ENCODE measurements at regions not wholly inside any gene's neighbourhood (a gene's known extent, or its start where the extent isn't known, plus 50 kb on each side); places are given as distances from the start of the nearest gene placed in this dataset.

DNA sequence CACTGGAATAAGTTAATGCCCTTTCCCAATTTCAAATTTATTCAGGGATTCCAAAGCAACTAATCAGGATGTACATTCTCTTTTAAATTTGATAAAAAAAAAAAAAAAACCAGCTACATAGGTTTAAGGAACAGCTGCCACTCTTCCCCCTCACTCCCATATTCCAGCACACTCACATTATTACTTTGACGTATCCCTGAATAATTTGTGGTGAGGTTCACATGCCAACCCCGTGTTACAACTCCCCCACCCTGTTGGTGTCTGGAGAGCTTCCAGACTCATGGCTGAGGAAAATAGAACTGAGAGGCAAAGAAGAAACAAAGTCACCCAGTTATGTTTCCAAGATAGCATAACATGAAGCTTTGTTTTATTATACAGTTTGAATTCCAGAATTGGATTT is 300.5 kb upstream of the MME start:
- H3K9me3 Mint-ChIP-seq: no peaks in the 10 kb centered on the region

DNA sequence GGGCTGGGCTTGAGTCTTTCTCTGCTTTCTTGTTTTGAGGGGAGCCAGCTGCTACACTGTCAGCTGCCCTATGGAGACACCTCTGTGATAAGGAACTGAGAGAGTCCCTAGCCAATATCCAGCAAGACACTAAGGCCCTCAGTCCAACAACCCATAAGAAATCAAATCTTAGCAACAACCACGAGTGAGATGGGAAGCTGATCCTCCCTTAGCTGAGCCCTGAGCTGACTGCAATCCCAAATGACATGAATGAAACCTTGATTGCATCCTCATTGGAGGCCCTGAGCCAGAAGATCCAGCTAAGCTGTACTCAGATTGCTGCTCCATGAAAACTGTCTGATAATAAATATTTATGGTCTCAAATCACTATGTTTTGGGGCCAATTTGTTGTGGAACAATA is 302.1 kb upstream of the MME start:
- no peak overlapping the region for H3K4me3 Mint-ChIP-seq
- H3K4me1 Mint-ChIP-seq: no peaks in the 10 kb centered on the region
- H3K27me3 Mint-ChIP-seq: no peaks in the 10 kb centered on the region
- ATAC-seq (ENCODE audit: low read depth in 2 of 2): no peak
- H3K36me3 Mint-ChIP-seq: no peaks in the 10 kb centered on the region
- no peaks in the 10 kb centered on the region for H3K9me3 Mint-ChIP-seq
- H3K27ac Mint-ChIP-seq: no peak overlapping the region
- no peak for DNase-seq

More for the DNA sequence above, 300.5 kb upstream of the MME start:
- DNase-seq (no peak), ATAC-seq (ENCODE audit: low read depth in 2 of 2) (no peak)
- H3K4me3 Mint-ChIP-seq: no peak overlapping the region
- H3K27me3 Mint-ChIP-seq: no peaks in the 10 kb centered on the region
- H3K4me1 Mint-ChIP-seq: no peaks in the 10 kb centered on the region
- no peak overlapping the region for H3K27ac Mint-ChIP-seq
- H3K36me3 Mint-ChIP-seq: no peaks in the 10 kb centered on the region

DNA sequence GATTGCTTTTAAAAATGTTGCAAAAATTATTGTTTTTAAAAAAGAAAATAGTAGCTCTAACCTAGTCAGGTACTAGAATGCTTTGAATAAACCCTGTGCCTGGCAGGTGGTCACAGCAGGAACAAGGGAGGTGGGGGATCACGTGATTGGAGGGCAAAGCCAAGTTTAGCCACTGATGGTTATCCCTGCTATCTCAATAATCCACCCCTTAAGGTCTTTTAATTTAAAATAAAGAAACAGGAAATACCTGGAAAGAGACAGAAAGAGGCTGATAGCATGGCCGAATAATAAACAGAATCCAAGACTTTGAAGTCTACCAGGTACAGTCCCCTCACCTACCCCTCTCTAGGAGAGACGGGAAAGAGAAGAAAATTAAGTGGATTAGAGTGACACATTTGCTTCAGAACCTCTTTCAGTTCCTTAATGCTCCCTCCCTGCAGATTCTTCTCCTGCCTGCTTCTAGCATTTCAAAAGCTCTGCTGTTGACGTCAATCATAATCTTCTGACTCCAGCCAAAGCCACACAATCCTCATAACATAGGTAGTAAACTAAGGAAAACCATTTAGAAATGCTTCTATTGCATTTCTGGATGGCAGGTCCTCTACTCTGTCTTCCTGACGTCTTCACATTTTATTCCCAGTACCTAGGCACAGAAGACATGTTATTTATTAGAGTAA is 303.4 kb upstream of the MME start:
- no peaks in the 10 kb centered on the region for H3K4me1 Mint-ChIP-seq
- no peaks in the 10 kb centered on the region for H3K27me3 Mint-ChIP-seq
- DNase-seq (no peak), ATAC-seq (ENCODE audit: low read depth in 2 of 2) (no peak)
- no peak overlapping the region for H3K27ac Mint-ChIP-seq
- H3K36me3 Mint-ChIP-seq: no peaks in the 10 kb centered on the region
- H3K9me3 Mint-ChIP-seq: no peaks in the 10 kb centered on the region
- H3K4me3 Mint-ChIP-seq: no peak overlapping the region

DNA sequence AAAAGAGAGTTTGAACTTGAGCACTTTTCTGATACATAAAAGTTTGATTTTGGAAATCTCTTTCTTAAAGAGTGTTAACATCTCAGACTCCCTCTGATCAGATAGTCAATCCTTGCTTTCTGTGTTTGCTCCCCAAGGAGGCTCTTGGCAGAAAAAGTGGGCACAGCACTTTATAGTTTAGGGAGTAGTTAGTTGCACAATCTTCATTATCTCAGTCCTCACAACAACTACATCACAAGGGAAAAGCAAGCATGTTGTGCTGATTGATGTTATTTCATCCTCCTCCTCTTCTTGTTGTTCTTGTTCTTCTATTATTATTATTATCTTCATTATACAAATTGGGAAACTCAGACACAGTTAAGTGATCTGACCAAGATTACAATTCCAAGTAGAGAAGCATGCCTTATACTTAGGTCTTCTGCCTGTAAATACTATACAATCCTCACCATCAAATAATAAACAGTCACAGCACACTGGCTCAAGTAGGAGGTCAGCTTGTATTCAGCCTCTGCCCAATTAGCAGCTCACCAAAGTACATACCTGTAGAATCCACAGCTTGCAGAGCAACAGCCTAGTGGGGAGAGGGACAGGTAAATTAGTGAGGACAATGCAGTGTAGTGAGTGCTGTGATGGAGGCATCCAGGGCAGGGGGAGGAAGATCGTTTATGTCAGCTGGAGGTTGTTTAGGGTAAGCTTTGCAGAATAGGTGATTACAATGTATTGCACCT is 304.1 kb upstream of the MME start:
- no peak for ATAC-seq (ENCODE audit: low read depth in 2 of 2)
- no peaks in the 10 kb centered on the region for H3K36me3 Mint-ChIP-seq
- no peak overlapping the region for H3K27ac Mint-ChIP-seq
- H3K4me1 Mint-ChIP-seq: no peaks in the 10 kb centered on the region
- no peaks in the 10 kb centered on the region for H3K9me3 Mint-ChIP-seq
- DNase-seq: no peak
- no peak overlapping the region for H3K4me3 Mint-ChIP-seq
- no peaks in the 10 kb centered on the region for H3K27me3 Mint-ChIP-seq

DNA sequence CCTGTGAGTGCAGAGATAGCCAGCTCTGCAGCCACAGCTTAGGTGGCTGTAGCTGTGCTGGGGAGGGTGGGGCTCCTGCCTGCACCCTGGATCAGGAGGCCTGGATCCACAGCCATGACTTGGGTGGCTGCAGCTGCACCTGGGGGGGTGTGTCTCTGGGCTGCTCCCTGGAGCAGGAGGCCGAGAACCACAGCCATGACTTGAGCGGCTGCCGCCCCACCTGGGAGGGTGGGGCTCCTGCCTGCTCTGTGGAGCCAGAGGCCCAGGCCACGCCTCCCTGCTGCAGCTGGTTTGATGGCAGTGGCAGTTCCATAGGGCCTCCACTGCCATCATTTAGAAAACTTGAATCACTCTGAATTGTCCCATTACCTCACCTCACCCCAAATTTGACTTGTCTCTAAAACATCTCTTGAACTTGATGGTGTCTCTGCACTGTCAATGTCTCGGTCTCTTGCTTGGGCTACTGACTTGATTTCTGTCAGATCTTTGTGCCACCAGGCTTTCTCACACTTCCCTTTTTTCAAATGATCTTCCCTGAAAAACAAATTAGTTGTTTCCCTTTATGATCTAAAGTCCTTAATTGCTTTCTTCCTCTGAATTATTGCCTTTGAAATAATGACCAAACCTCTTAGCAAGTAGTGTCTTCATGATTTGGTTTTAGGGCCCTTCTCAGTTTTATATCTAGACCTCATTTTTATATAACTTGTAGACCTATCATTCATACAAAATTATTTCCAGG is 313.2 kb upstream of the MME start:
- ATAC-seq (ENCODE audit: low read depth in 2 of 2) (peak; percentile 32 to 60), DNase-seq (no peak)
- H3K36me3 Mint-ChIP-seq: no peaks in the 10 kb centered on the region
- peaks cover 0 to 14% (median 7%) of the 10 kb centered on the region in 3 donors for H3K4me1 Mint-ChIP-seq
- peaks cover 0 to 1% (median 0%) of the 10 kb centered on the region in 7 donors for H3K9me3 Mint-ChIP-seq
- H3K27ac Mint-ChIP-seq: peak overlapping the region in 2 of 6 donors; percentile 67
- H3K4me3 Mint-ChIP-seq: peak overlapping the region in 3 of 8 donors; percentile 7 to 37 (median 36)
- no peaks in the 10 kb centered on the region for H3K27me3 Mint-ChIP-seq

DNA sequence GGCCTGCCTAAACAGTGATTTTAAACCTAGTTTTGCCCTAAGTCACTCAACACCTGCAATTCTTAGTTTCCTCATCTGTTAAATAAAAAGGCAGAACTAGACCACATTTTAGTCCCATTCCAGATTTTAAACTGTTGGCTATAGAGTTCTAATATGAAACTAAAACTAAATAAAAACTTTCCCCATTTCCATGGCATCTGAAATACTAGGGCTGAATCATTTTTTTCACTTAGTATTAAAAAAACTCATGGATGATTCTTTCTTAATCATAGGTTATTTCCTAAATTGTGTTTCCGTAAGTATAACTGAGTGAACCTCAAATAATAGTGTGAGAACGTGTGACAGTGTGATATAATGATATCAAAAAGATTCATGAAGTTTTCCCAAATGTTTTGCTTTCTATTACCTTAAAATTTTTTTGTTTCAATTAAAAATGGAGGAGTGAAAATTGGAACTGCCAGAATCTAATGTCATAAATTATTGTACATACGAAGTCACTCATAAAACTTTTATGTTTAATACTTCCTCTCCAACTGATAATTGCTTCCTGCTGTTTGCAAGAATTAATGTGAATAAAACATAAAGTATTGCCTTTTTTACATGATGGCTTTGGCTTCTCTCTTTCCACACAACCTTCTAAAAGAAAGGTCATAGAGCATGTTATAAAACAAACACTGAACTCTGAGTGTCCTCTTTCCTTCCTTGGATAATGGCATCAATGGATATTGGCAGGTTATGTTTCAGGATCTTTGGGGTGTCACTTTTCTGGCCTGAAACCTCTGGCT is 315.1 kb upstream of the MME start:
- Mint-ChIP-seq H3K27me3 (no peaks in the 10 kb centered on the region), H3K4me1 (peaks cover 0 to 14% (median 7%) of the 10 kb centered on the region in 3 donors), H3K27ac (no peak overlapping the region), H3K36me3 (no peaks in the 10 kb centered on the region), H3K9me3 (peaks cover 0 to 1% (median 0%) of the 10 kb centered on the region in 7 donors), H3K4me3 (no peak overlapping the region)
- no peak for DNase-seq
- no peak for ATAC-seq (ENCODE audit: low read depth in 2 of 2)

DNA sequence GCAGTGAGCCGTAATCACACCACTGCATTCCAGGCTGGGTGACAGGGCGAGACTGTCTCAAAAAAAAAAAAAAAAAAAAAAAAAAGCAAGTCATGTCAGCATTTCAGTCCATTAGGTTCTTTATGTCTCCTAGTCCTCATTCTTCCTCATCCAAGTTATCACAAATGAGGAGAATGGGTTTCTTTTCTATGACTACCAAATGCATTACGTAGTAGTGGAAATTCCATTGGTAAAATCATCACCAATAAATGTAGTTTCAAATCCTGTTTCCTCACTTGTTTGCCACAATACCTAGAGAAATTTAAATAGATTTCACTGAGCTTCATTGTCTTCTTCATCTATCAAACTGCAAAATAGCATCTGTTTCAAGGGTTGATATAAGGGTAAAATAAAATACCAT is 317.6 kb upstream of the MME start:
- Mint-ChIP-seq H3K4me1 (peaks cover 0 to 13% (median 6%) of the 10 kb centered on the region in 3 donors), H3K4me3 (no peak overlapping the region), H3K36me3 (no peaks in the 10 kb centered on the region), H3K27me3 (no peaks in the 10 kb centered on the region), H3K27ac (no peak overlapping the region), H3K9me3 (no peaks in the 10 kb centered on the region)
- ATAC-seq (ENCODE audit: low read depth in 2 of 2) (no peak), DNase-seq (no peak)

DNA sequence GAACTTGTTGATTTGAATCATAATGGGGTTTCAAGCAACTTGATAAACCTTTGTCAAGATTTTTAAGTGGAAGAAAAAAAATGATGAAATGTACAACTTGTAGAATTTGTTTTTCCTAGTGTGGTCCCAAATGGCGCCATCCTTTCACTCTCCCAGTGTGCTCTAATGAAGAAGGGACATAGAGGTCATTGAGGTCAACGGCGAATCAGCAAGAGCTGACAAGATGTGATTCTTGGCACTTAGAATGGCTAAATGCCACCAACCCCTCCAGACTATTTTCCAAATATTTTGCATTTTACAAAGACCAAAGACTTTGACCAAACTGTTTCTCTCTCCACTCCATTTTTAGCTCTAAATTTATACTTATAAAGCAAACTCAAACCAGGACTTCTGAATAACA is 320.2 kb upstream of the MME start:
- no peaks in the 10 kb centered on the region for H3K4me1 Mint-ChIP-seq
- H3K9me3 Mint-ChIP-seq: peaks cover 0 to 6% (median 0%) of the 10 kb centered on the region in 7 donors
- ATAC-seq (ENCODE audit: low read depth in 2 of 2): no peak

DNA sequence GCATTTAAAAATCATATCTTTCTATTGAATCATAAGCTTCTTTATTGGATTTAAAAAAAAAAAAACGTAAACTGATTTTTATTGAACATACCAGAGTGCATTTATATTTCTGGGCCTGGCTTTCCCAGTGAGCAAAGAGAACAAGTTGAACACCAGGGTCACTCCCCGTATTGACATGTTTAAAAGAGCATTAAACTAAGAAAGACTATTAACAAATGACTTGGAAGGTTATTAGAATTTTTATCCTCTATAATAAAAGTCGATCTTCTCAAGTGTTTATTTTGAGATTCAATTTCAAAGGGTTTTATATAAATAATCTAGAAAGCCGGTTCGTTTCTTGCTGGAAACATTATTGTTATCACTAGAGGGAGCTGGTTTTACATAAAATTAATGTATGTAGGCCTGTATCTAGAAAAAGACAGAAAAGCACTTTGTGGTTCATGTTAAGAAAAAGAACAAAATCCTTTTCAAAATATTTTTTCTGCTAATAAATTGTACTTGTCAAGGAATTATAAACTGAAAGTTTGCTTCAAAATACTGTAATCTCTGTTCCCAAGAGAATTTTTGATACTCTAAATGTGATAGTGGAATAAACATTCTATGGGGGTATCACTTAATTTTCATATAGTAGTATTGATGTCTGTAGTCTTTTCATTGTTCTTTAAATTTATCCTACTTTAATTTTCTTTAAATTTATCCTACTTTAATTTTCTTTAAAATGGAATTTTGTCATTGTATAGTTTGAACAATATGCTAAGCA is 321.8 kb upstream of the MME start:
- no peak overlapping the region for H3K27ac Mint-ChIP-seq
- DNase-seq (no peak), ATAC-seq (ENCODE audit: low read depth in 2 of 2) (no peak)
- peaks cover 0 to 6% (median 0%) of the 10 kb centered on the region in 7 donors for H3K9me3 Mint-ChIP-seq
- H3K4me1 Mint-ChIP-seq: no peaks in the 10 kb centered on the region
- H3K4me3 Mint-ChIP-seq: no peak overlapping the region
- H3K27me3 Mint-ChIP-seq: no peaks in the 10 kb centered on the region
- H3K36me3 Mint-ChIP-seq: no peaks in the 10 kb centered on the region

More for the DNA sequence above, 320.2 kb upstream of the MME start:
- DNase-seq: no peak
- no peaks in the 10 kb centered on the region for H3K36me3 Mint-ChIP-seq
- H3K27me3 Mint-ChIP-seq: no peaks in the 10 kb centered on the region
- H3K4me3 Mint-ChIP-seq: no peak overlapping the region
- peak overlapping the region in 1 of 6 donors; percentile 1 for H3K27ac Mint-ChIP-seq

DNA sequence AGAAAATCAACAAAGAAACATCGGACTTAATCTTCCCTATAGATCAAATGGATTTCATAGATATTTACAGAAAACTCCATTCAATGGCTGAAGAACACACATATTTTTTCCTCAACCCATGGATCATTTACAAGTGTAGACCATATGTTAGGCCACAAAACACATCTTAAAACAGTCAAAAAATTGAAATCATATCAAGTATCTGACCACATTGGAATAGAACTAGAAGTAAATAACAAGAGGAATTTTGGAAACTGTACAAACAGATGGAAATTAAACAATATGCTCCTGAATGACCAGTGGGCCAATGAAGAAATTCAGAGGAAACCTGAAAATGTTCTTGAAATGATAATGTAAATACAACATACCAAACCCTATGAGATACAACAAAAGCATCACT is 323.1 kb upstream of the GPR149 start:
- H3K27me3 Mint-ChIP-seq: no peaks in the 10 kb centered on the region
- no peak overlapping the region for H3K27ac Mint-ChIP-seq
- no peaks in the 10 kb centered on the region for H3K36me3 Mint-ChIP-seq
- H3K9me3 Mint-ChIP-seq: peaks cover 0 to 6% (median 0%) of the 10 kb centered on the region in 7 donors
- DNase-seq (no peak), ATAC-seq (ENCODE audit: low read depth in 2 of 2) (no peak)
- H3K4me3 Mint-ChIP-seq: no peak overlapping the region
- H3K4me1 Mint-ChIP-seq: no peaks in the 10 kb centered on the region

DNA sequence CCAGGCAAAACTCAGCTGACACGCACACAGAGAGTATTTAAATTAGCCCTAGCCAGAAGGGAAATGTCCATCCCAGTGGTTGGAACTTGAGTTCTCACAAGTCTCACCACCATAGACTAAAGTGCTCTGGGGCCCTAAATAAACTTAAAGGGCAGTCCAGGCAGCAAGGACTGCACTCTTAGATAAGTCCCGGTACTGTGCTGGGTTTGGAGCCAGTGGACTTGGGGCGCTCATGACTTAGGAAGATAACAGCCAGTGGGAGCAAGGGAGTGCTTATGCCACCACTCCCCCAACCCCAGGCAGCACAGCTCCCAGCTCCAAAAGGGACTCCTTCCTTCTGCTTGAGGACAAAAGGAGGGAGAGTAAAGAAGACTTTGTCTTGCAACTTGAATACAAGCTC is 319.5 kb upstream of the GPR149 start:
- no peaks in the 10 kb centered on the region for H3K27me3 Mint-ChIP-seq
- ATAC-seq (ENCODE audit: low read depth in 2 of 2) (no peak), DNase-seq (no peak)
- no peak overlapping the region for H3K27ac Mint-ChIP-seq
- no peaks in the 10 kb centered on the region for H3K4me1 Mint-ChIP-seq
- peaks cover 0 to 2% (median 0%) of the 10 kb centered on the region in 7 donors for H3K9me3 Mint-ChIP-seq
- no peaks in the 10 kb centered on the region for H3K36me3 Mint-ChIP-seq
- no peak overlapping the region for H3K4me3 Mint-ChIP-seq

DNA sequence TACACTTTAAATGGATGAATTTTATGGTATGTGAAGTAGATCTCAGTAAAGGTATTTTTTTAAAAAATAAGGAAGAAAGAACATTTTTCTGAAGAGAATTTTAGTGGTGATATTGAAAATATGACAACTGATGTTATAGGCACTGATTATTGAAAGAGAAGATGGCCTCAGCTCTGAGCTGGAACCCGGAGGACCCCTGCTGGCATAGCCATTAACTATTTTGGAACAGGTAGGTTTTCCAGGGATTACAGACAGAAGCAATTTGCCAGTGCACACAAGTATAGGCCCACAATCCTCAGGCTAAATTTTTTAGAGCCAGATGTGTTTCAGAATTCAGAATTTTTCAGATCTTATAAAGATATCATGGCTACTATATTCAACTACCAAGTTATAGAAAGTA is 315.9 kb upstream of the GPR149 start:
- Mint-ChIP-seq H3K36me3 (no peaks in the 10 kb centered on the region), H3K4me3 (no peak overlapping the region), H3K27ac (no peak overlapping the region), H3K27me3 (no peaks in the 10 kb centered on the region), H3K9me3 (peaks cover 2 to 16% (median 11%) of the 10 kb centered on the region in 7 donors), H3K4me1 (no peaks in the 10 kb centered on the region)
- no peak for ATAC-seq (ENCODE audit: low read depth in 2 of 2)
- no peak for DNase-seq

DNA sequence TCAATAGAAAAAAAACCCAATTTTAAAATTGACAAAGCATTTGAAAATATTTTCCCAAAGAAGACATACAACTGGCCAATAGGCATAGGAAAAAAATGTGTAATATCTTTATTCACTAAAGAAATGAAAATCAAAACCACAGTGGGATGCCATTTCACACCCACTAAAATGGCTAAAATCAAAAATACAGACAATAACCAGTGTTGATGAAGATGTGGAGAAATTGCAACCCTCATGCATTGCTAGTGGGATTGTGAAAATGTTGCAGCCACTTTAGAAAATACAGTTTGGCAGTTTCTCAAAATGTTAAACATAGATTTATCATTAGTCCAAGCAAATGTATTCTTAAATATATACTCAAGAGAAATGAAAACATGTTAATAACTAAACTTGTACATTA is 315.1 kb upstream of the GPR149 start:
- H3K4me1 Mint-ChIP-seq: no peaks in the 10 kb centered on the region
- peaks cover 2 to 17% (median 14%) of the 10 kb centered on the region in 7 donors for H3K9me3 Mint-ChIP-seq
- H3K36me3 Mint-ChIP-seq: no peaks in the 10 kb centered on the region
- no peak overlapping the region for H3K4me3 Mint-ChIP-seq
- no peak for ATAC-seq (ENCODE audit: low read depth in 2 of 2)
- no peak for DNase-seq
- no peak overlapping the region for H3K27ac Mint-ChIP-seq
- H3K27me3 Mint-ChIP-seq: no peaks in the 10 kb centered on the region

Measured in naive B cell (primary cell).